GM12878 (cell line): ENCODE measurements at regions not wholly inside any gene's neighbourhood (a gene's known extent, or its start where the extent isn't known, plus 50 kb on each side); places are given as distances from the start of the nearest gene placed in this dataset.

Experiments
- ASH2L ChIP-seq: fragments of 300-600, 200-600 bp; sonication (generic); IDR thresholded peaks from 2 replicates; pipeline ENCODE4 v1.6.1; 2017; ENCODE audit warnings: low read depth, mild to moderate bottlenecking, borderline replicate concordance
- ESRRA ChIP-seq: IDR thresholded peaks from 2 replicates; pipeline ENCODE4 v1.6.1; 2012; ENCODE audit warnings: mild to moderate bottlenecking, low read length, improper control_type of control experiment
- EZH2 ChIP-seq: IDR thresholded peaks from 2 replicates; pipeline ENCODE4 v1.6.1; 2012; ENCODE audit warnings: low read depth, mild to moderate bottlenecking, control low read depth, inconsistent platforms, low read length, borderline replicate concordance; ENCODE audit not compliant: control insufficient read depth
- HDAC6 ChIP-seq: fragments of 200-600 bp; sonication (generic); IDR thresholded peaks from one replicate; pipeline ENCODE4 v1.8.0; 2017; ENCODE audit warnings: antibody characterized with exemption; ENCODE audit not compliant: unreplicated experiment
- IRF3 ChIP-seq: fragments of 450-650 bp; IDR thresholded peaks from 2 replicates; pipeline ENCODE4 v1.6.1; 2014; ENCODE audit warnings: mild to moderate bottlenecking
- JUND ChIP-seq: IDR thresholded peaks from 2 replicates; pipeline ENCODE4 v1.6.1; 2012; ENCODE audit warnings: low read depth, mild to moderate bottlenecking, low read length, improper control_type of control experiment, moderate library complexity
- MEF2A ChIP-seq: IDR thresholded peaks from 2 replicates; pipeline ENCODE4 v1.6.1; 2011; ENCODE audit warnings: low read depth, mild to moderate bottlenecking, low read length, moderate library complexity; ENCODE audit not compliant: insufficient read depth
- MTA2 ChIP-seq: fragments of 450-650 bp; IDR thresholded peaks from 2 replicates; pipeline ENCODE4 v1.6.1; 2016; ENCODE audit warnings: low read depth, mild to moderate bottlenecking, moderate library complexity
- MYC ChIP-seq: IDR thresholded peaks from 2 replicates; pipeline ENCODE4 v1.6.1; 2011; ENCODE audit warnings: mild to moderate bottlenecking, low read length, moderate library complexity, inconsistent platforms; ENCODE audit not compliant: insufficient read depth, insufficient replicate concordance, insufficient read length, severe bottlenecking
- PAX5 ChIP-seq: IDR thresholded peaks from 2 replicates; pipeline ENCODE4 v1.6.1; 2011; ENCODE audit warnings: low read depth, low read length, borderline replicate concordance
- RAD21 ChIP-seq: IDR thresholded peaks from 2 replicates; pipeline ENCODE4 v1.6.1; 2011; ENCODE audit warnings: mild to moderate bottlenecking, low read depth, low read length, moderate library complexity; ENCODE audit not compliant: insufficient read depth
- RAD51 ChIP-seq: fragments of 450-650 bp; IDR thresholded peaks from 2 replicates; pipeline ENCODE4 v1.6.1; 2016; ENCODE audit warnings: moderate library complexity, mild to moderate bottlenecking, inconsistent platforms
- RUNX3 ChIP-seq: IDR thresholded peaks from 2 replicates; pipeline ENCODE4 v1.6.1; 2012; ENCODE audit warnings: low read length, inconsistent platforms
- SREBF1 ChIP-seq: IDR thresholded peaks from 2 replicates; pipeline ENCODE4 v1.6.1; 2012; ENCODE audit warnings: mild to moderate bottlenecking, low read length
- SREBF2 ChIP-seq: IDR thresholded peaks from 2 replicates; pipeline ENCODE4 v1.6.1; 2012; ENCODE audit warnings: mild to moderate bottlenecking, low read length
- TCF12 ChIP-seq: IDR thresholded peaks from 2 replicates; pipeline ENCODE4 v1.6.1; 2011; ENCODE audit warnings: low read depth, mild to moderate bottlenecking, low read length
- ZNF274 ChIP-seq: IDR thresholded peaks from one replicate; pipeline ENCODE4 v1.8.0; 2011; ENCODE audit not compliant: insufficient read length, insufficient read depth
- TF ChIP-seq, protein P1 (sequence below): fragments of 450-650 bp; IDR thresholded peaks from 2 replicates; pipeline ENCODE4 v1.6.1; 2018; ENCODE audit warnings: borderline replicate concordance, mild to moderate bottlenecking; ENCODE audit not compliant: partially characterized antibody
- TF ChIP-seq, protein P2 (sequence below): fragments of 450-650 bp; IDR thresholded peaks from 2 replicates; pipeline ENCODE4 v1.6.1; 2016; ENCODE audit warnings: mild to moderate bottlenecking, moderate library complexity, borderline replicate concordance
- TF ChIP-seq, protein P3 (sequence below): fragments of 450-650 bp; IDR thresholded peaks from 2 replicates; pipeline ENCODE4 v1.6.1; 2017; ENCODE audit warnings: mild to moderate bottlenecking

DNA sequence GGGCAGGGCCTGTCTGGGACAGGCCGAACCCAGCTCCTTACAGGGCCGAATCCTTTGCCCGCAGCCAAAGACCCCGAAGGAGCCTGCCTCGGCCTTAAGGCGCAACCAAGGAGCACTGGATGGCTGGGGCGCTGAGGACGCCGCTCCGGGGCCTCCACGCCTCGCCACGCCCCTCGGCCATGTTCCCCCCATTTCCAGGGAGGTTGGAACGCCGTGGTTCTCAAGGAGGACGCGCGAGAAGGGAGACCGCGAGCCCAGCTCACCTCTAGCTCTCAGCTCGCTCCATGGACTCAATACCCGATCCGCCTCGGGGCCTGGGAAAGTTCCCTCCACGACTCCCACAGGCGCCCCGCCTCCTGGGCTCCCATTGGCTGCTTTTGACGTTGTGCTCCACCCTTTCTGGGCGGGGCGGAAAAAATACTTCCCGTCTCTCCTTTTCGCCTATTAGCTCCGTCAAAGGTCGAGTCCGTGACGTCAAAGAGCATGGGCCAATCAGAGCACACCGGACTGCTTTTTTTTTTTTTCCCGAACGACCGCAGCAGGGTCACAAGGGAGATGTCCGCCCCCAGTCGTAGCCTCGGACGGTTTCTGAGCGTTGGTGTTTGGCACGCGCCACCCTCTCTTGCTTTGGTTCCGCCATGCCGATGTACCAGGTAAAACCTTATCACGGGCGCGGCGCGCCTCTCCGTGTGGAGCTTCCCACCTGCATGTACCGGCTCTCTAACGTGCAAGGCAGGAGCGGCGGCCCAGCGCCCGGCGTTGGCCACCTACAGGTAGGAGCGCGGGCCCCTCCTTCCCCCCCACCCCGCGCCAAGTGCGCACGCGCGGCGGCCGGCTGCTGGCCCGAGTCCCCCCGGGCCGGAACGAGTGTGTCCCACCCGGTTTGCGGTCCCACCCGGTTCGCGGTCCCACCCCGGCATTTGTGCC lies 305.7 kb downstream of the TYW1 start (continued):
- peak; percentile 38 for TF ChIP-seq MYC
- TF ChIP-seq SREBF2, result no peak
- peak; percentile 89 for TF ChIP-seq RUNX3
- no peak for TF ChIP-seq MEF2A
- TF ChIP-seq HDAC6, result no peak
- TF ChIP-seq RAD51, result peak; percentile 68
- 0 out of 2 replicates have a peak, but pooled peaks have one; percentile 6 for TF ChIP-seq PAX5
- no peak for TF ChIP-seq SREBF1
- no peak for TF ChIP-seq RAD21
- TF ChIP-seq, protein P1, sequence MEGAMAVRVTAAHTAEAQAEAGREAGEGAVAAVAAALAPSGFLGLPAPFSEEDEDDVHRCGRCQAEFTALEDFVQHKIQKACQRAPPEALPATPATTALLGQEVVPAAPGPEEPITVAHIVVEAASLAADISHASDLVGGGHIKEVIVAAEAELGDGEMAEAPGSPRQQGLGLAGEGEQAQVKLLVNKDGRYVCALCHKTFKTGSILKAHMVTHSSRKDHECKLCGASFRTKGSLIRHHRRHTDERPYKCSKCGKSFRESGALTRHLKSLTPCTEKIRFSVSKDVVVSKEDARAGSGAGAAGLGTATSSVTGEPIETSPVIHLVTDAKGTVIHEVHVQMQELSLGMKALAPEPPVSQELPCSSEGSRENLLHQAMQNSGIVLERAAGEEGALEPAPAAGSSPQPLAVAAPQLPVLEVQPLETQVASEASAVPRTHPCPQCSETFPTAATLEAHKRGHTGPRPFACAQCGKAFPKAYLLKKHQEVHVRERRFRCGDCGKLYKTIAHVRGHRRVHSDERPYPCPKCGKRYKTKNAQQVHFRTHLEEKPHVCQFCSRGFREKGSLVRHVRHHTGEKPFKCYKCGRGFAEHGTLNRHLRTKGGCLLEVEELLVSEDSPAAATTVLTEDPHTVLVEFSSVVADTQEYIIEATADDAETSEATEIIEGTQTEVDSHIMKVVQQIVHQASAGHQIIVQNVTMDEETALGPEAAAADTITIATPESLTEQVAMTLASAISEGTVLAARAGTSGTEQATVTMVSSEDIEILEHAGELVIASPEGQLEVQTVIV, result peak; percentile 9
- TF ChIP-seq IRF3, result 0 out of 2 replicates have a peak, but pooled peaks have one; percentile 10
- TF ChIP-seq ZNF274, result no peak
- peak; percentile 59; the same call in 1 of the 2 replicates for TF ChIP-seq MTA2
- TF ChIP-seq ASH2L, result peak; percentile 63; the same call in 1 of the 2 replicates
- TF ChIP-seq, protein P2, sequence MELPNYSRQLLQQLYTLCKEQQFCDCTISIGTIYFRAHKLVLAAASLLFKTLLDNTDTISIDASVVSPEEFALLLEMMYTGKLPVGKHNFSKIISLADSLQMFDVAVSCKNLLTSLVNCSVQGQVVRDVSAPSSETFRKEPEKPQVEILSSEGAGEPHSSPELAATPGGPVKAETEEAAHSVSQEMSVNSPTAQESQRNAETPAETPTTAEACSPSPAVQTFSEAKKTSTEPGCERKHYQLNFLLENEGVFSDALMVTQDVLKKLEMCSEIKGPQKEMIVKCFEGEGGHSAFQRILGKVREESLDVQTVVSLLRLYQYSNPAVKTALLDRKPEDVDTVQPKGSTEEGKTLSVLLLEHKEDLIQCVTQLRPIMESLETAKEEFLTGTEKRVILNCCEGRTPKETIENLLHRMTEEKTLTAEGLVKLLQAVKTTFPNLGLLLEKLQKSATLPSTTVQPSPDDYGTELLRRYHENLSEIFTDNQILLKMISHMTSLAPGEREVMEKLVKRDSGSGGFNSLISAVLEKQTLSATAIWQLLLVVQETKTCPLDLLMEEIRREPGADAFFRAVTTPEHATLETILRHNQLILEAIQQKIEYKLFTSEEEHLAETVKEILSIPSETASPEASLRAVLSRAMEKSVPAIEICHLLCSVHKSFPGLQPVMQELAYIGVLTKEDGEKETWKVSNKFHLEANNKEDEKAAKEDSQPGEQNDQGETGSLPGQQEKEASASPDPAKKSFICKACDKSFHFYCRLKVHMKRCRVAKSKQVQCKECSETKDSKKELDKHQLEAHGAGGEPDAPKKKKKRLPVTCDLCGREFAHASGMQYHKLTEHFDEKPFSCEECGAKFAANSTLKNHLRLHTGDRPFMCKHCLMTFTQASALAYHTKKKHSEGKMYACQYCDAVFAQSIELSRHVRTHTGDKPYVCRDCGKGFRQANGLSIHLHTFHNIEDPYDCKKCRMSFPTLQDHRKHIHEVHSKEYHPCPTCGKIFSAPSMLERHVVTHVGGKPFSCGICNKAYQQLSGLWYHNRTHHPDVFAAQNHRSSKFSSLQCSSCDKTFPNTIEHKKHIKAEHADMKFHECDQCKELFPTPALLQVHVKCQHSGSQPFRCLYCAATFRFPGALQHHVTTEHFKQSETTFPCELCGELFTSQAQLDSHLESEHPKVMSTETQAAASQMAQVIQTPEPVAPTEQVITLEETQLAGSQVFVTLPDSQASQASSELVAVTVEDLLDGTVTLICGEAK, result no peak; the same call in 1 of the 2 replicates
- TF ChIP-seq, protein P3, sequence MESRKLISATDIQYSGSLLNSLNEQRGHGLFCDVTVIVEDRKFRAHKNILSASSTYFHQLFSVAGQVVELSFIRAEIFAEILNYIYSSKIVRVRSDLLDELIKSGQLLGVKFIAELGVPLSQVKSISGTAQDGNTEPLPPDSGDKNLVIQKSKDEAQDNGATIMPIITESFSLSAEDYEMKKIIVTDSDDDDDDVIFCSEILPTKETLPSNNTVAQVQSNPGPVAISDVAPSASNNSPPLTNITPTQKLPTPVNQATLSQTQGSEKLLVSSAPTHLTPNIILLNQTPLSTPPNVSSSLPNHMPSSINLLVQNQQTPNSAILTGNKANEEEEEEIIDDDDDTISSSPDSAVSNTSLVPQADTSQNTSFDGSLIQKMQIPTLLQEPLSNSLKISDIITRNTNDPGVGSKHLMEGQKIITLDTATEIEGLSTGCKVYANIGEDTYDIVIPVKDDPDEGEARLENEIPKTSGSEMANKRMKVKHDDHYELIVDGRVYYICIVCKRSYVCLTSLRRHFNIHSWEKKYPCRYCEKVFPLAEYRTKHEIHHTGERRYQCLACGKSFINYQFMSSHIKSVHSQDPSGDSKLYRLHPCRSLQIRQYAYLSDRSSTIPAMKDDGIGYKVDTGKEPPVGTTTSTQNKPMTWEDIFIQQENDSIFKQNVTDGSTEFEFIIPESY, result no peak
- TF ChIP-seq JUND, result no peak
- TF ChIP-seq ESRRA, result no peak
- no peak for TF ChIP-seq EZH2
- peak; percentile 71; the same call in 1 of the 2 replicates for TF ChIP-seq TCF12
